ENCODE measurements at regions not wholly inside any gene's neighbourhood (a gene's known extent, or its start where the extent isn't known, plus 50 kb on each side); places are given as distances from the start of the nearest gene placed in this dataset.

DNA sequence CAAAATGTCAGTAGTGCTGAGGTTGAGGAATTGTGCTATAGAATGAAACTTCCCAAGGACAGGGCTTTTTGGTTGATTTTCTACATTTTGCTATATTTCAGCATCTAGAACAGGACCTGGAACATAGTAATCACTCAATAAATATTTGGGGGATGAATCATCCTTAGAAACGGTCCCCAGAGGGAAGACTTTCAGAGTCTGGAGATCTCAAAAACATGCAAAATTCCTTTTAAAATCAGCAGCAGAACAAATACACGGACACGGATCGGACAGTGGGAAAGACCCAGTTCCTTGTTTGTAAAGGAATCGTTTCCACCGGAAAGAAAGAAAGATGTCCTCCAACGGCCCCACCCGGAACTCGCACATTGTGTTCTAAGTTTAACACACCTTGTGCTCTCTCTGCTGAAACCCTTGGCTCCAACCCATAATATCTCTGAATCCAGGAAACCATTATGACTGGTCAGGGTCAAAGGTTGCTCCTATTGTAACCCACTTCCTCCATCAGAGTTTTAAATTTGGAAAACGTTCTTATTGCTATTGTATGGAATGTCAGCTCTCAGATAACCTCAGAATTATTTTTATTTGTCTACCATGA lies 617.2 kb downstream of the MED13L start:
- no peak for TF ChIP-seq ARNTL (CRISPR knock-in tag; IDR thresholded peaks at IDR 0.05; ENCODE audit: borderline replicate concordance, low read depth)
- no peak for TF ChIP-seq ZNF70 (CRISPR knock-in tag; IDR thresholded peaks at IDR 0.05)
- TF ChIP-seq CSDC2 (CRISPR knock-in tag; IDR thresholded peaks at IDR 0.05) = no peak
- TF ChIP-seq, protein P1, sequence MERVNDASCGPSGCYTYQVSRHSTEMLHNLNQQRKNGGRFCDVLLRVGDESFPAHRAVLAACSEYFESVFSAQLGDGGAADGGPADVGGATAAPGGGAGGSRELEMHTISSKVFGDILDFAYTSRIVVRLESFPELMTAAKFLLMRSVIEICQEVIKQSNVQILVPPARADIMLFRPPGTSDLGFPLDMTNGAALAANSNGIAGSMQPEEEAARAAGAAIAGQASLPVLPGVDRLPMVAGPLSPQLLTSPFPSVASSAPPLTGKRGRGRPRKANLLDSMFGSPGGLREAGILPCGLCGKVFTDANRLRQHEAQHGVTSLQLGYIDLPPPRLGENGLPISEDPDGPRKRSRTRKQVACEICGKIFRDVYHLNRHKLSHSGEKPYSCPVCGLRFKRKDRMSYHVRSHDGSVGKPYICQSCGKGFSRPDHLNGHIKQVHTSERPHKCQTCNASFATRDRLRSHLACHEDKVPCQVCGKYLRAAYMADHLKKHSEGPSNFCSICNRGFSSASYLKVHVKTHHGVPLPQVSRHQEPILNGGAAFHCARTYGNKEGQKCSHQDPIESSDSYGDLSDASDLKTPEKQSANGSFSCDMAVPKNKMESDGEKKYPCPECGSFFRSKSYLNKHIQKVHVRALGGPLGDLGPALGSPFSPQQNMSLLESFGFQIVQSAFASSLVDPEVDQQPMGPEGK (CRISPR knock-in tag; IDR thresholded peaks at IDR 0.05; ENCODE audit: borderline replicate concordance) = no peak
- TF ChIP-seq TCF4 (CRISPR knock-in tag; IDR thresholded peaks at IDR 0.05; ENCODE audit: borderline replicate concordance) = no peak
- TF ChIP-seq ZNF8 (CRISPR knock-in tag; IDR thresholded peaks at IDR 0.05) = no peak
- no peak for TF ChIP-seq GLIS3 (CRISPR knock-in tag; IDR thresholded peaks at IDR 0.05)
- no peak for TF ChIP-seq ZFP3 (CRISPR knock-in tag; IDR thresholded peaks at IDR 0.05)
- TF ChIP-seq, protein P2, sequence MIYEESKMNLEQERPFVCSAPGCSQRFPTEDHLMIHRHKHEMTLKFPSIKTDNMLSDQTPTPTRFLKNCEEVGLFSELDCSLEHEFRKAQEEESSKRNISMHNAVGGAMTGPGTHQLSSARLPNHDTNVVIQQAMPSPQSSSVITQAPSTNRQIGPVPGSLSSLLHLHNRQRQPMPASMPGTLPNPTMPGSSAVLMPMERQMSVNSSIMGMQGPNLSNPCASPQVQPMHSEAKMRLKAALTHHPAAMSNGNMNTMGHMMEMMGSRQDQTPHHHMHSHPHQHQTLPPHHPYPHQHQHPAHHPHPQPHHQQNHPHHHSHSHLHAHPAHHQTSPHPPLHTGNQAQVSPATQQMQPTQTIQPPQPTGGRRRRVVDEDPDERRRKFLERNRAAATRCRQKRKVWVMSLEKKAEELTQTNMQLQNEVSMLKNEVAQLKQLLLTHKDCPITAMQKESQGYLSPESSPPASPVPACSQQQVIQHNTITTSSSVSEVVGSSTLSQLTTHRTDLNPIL (CRISPR knock-in tag; IDR thresholded peaks at IDR 0.05; ENCODE audit: low read depth) = no peak
- TF ChIP-seq ESRRG (CRISPR knock-in tag; IDR thresholded peaks at IDR 0.05) = no peak
- TF ChIP-seq ZFP30 (CRISPR knock-in tag; IDR thresholded peaks at IDR 0.05) = no peak
- TF ChIP-seq, protein P3, sequence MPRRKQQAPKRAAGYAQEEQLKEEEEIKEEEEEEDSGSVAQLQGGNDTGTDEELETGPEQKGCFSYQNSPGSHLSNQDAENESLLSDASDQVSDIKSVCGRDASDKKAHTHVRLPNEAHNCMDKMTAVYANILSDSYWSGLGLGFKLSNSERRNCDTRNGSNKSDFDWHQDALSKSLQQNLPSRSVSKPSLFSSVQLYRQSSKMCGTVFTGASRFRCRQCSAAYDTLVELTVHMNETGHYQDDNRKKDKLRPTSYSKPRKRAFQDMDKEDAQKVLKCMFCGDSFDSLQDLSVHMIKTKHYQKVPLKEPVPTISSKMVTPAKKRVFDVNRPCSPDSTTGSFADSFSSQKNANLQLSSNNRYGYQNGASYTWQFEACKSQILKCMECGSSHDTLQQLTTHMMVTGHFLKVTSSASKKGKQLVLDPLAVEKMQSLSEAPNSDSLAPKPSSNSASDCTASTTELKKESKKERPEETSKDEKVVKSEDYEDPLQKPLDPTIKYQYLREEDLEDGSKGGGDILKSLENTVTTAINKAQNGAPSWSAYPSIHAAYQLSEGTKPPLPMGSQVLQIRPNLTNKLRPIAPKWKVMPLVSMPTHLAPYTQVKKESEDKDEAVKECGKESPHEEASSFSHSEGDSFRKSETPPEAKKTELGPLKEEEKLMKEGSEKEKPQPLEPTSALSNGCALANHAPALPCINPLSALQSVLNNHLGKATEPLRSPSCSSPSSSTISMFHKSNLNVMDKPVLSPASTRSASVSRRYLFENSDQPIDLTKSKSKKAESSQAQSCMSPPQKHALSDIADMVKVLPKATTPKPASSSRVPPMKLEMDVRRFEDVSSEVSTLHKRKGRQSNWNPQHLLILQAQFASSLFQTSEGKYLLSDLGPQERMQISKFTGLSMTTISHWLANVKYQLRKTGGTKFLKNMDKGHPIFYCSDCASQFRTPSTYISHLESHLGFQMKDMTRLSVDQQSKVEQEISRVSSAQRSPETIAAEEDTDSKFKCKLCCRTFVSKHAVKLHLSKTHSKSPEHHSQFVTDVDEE (CRISPR knock-in tag; IDR thresholded peaks at IDR 0.05) = no peak
- TF ChIP-seq, protein P4, sequence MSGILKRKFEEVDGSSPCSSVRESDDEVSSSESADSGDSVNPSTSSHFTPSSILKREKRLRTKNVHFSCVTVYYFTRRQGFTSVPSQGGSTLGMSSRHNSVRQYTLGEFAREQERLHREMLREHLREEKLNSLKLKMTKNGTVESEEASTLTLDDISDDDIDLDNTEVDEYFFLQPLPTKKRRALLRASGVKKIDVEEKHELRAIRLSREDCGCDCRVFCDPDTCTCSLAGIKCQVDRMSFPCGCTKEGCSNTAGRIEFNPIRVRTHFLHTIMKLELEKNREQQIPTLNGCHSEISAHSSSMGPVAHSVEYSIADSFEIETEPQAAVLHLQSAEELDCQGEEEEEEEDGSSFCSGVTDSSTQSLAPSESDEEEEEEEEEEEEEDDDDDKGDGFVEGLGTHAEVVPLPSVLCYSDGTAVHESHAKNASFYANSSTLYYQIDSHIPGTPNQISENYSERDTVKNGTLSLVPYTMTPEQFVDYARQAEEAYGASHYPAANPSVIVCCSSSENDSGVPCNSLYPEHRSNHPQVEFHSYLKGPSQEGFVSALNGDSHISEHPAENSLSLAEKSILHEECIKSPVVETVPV (CRISPR knock-in tag; IDR thresholded peaks at IDR 0.05) = no peak
